ENCODE measurements at regions not wholly inside any gene's neighbourhood (a gene's known extent, or its start where the extent isn't known, plus 50 kb on each side); places are given as distances from the start of the nearest gene placed in this dataset.

DNA sequence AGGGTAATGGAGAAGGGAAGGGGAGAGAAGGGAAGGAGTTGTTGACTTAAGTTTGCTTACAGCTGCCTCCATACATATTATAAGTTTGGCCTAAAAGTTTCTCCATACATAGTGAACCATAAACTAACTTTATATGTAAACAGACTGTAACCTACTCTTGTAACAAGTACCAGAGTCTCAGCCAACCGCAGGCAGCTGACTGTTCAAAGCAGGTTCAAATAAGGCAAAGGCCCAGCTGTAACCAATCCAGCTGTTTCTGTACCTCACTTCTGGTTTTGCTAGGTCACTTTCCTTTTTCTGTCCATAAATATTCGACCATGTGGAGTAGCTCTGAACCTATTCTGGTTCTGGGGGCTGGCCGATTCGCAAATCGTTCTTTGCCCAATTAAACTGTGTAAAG, 591.2 kb downstream of the INSC start:
- DNase-seq: no peak

GRCh38 chr11:15707194-15707593, 592.5 kb downstream of the INSC start:
- DNase-seq: no peak

DNA sequence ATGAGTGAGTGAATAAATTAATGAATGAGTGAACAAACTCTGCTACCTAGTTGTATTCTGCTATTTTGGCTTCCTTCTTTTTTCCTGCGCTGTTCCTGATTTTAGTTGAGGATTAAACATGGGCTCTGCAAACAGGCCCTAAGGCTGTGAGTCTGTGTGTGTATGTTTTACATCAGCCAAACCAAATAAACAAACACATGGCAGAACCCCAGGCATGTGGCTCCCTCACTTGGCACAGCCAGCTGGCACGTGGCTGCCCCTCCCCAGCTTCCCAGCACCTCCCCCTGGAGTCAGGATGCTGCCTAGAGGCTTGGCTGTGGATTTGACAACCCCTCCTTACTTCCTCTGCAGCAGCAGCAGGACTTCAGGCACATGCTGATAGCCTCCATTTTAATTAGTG, 593.2 kb downstream of the INSC start:
- no peak for DNase-seq

DNA sequence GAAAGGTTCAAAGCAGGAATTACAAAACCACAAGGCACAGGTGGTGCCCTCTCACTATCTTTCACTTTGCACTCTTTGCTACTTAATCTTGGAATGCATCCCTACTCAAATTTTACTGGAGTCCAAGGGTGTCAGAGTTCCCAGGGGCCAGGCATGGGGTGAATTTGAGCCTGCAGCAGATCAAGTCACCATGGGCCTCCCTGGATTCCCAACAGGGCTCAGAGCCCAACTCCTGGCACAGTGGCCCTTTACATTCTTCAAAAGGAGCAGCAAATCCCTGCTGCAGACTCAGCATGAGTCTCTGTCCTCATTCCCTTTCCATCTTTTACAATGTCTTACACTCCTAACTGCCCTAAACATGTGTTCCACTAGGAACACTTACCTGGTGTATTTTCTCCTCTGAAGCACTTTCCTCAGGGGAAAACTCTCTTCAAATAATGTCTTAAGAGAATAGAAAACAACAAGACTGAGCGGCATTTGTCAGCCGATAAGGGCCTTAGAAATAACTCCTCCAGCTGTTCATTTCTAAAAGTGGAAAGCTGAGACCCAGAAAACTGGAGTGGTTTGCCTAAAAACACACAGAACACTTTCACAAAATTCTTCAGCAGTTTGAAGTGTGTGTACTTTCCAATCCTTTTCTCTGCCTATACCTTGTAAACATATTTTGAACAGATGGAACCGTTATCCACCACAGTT, 596.0 kb downstream of the INSC start:
- DNase-seq: no peak

DNA sequence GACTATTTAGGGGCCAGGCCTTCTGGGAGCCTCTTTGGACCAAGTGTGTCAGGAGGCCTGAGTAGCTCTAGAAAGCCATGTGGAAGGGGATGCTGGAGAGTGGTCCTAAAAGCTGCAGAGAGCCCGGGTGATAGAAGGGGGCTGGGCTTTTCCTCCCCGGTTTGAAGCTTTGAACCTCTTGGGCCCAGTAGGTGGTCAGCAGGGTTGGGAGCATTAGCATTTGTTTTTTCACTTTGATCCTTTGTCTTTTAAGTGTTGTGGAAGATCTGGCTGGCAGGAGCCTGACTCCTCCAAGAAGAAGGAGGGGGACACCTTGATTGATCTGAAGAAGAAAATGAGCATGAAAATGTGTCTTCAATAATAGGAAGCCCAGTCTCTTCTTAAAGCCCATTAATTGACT, 596.6 kb downstream of the INSC start:
- no peak for DNase-seq

DNA sequence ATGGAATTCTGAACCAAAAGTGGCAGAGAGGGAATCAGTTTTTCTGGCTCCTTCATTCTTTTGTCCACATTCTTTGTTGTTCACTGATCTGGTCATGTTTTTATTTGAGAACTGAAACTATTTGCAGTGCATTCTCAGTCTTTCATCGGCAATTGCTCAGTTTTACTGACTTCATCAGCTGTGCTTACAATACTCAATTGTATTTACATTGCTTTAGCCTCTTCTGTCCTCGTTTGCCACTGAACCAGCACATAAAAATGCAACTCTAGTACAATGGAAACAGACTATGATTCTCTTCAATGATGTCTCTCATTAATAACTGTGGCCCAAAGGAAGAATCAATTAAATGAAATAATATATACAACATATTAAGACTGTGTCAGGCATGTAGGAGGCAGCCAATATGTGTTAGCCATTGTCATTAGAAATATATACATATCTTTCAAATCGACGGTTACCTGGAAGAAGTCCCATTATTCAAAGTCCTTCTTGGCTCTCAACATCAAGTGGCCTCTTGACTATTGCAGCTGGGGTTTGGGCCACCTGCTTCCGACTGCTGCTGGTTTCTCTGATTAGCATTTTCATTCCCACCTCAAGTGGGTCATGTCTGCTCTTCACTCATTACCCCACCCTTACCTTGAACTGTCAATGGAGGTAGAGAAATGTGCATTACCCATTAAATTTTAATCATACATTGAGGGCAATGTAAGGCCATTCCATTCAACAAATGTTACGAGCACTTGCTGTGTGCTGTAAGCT, 600.1 kb downstream of the INSC start:
- DNase-seq: no peak

DNA sequence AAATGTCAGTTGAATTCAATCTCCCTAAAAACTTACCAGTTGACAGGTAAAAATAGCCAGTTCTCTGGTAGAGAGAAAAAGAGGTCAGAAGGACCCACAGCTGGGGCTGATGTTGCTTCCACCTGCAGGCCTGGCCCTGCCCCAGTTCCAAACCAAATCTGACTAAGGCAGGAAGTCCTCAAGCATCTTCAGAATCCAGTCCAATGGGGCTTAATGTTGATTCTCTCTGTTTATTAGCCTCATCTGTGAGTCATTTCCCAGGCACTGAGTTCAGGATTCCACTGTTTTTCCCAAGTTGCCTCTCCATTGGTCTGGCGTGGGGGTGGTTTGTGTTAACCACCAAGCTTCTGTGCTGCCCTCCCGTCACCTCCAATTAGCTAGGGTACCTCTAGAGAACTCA, 601.8 kb downstream of the INSC start:
- DNase-seq: no peak

DNA sequence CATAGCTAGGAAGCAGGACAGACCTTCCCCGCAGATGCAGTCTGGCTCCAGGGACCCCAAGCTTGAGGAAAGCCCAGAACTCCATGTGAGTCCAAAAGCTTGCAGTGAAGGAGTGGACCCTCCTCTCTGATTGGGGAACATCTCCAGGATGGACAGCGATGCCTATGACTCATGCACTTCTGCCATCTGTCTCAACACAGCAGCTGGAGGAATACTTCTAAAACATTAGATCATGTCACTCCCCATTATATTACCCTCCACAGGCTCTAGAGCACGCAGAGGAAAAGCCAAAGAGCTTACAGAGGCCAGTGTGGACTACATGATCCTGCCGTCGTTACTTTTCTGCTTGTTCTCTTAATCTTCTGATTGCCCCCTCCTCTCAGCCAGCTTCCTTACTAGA, 605.7 kb downstream of the INSC start:
- no peak for DNase-seq

- no peak for DNase-seq
Measured at GRCh38 chr11:15723966-15724365, 609.2 kb downstream of the INSC start.

DNA sequence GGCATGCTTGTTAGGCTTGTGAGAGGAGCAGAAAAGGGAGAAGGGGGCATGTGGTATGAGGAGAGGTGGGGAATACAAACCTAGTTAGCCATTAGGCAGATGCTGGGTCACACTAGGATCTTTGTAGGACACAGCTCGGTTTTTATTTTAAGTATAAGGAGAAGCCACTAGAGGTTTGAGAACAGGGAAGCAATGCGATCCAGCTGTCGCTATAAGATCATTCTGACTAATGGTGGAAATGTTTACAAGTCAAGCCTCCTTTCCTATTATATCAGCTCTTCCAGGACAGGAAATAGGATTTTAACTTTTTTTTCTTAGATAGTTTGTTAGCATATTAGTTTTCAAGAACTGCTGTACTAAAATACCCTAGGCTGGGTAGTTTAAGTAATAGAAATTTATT, 609.9 kb downstream of the INSC start:
- no peak for DNase-seq

GRCh38 chr11:15725246-15725645, 610.5 kb downstream of the INSC start:
- DNase-seq: no peak

DNA sequence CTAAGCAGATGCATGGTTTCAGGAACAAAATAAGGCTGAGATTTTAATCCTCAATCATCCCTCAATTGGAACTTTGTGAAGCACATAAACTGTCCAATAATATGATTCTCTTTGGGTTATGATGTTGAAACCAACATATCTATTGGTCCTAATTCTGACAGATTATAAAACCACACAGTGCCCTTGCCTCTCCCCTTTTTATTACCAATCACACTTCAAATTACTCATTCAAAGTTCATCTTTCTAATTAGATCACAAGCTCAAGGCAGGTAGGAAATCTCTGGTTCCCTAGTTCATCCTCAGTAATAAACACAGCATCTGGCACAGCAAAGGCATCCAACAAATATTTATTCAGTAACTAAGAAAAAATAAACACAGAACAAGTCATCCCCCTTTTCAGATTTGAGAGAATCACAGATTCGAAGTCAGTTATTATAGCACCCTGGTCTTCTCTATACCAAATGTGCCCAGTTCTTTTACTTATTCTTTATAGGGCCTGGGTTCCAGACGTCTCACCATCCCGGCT, 611.6 kb downstream of the INSC start:
- DNase-seq: no peak

GRCh38 chr11:15726893-15727519, 612.3 kb downstream of the INSC start:
- DNase-seq: no peak

GRCh38 chr11:15727520-15727914, 612.8 kb downstream of the INSC start:
- no peak for DNase-seq

GRCh38 chr11:15728207-15728606, 613.5 kb downstream of the INSC start:
- DNase-seq: no peak

GRCh38 chr11:15730263-15730994, 615.7 kb downstream of the INSC start:
- DNase-seq: no peak

GRCh38 chr11:15730995-15731385, 616.3 kb downstream of the INSC start:
- no peak for DNase-seq

GRCh38 chr11:15735706-15736105, 620.6 kb downstream of the SOX6 start:
- DNase-seq: no peak

- no peak for DNase-seq
Measured at GRCh38 chr11:15737320-15737719, 619.0 kb downstream of the SOX6 start.

DNA sequence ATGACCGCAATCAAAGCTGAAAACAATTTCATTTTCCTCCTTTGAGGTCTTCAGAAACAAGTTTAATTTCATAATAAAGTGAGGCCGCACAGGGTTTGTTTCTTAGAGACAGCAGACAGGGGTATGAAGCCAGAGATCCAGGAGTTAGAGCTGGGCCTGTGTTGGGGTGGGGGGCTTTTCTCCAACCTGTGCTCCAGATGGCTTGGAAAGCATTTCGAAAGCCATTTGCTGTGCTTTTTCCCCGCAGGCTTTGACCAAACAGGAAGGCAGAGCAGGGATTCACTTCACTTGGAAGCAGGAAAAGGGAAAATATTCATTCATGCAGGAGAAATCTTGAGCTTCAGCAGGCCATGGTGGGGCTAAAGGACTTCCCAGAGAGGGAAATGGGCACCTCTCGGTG, 617.4 kb downstream of the SOX6 start:
- no peak for DNase-seq

- DNase-seq: no peak
Measured at GRCh38 chr11:15742626-15743519, 613.5 kb downstream of the SOX6 start.

DNA sequence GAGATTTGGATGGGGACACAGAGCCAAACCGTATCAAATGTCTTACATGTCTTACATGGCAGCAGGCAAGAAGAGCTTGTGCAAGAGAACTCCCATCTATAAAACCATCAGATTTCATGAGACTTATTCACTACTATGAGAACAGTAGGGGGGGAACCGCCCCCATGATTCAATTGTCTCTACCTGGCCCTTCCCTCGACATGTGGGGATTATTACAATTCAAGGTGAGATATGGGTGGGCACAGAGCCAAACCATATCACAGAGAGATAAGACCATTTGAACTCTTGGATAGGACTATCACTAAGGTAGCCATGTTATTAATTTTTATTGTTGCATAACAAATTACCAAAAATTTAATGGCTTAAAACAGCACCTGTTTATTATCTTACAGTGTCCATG, 611.7 kb downstream of the SOX6 start:
- DNase-seq: no peak
